ENCODE measurements at regions not wholly inside any gene's neighbourhood (a gene's known extent, or its start where the extent isn't known, plus 50 kb on each side); places are given as distances from the start of the nearest gene placed in this dataset.

DNA sequence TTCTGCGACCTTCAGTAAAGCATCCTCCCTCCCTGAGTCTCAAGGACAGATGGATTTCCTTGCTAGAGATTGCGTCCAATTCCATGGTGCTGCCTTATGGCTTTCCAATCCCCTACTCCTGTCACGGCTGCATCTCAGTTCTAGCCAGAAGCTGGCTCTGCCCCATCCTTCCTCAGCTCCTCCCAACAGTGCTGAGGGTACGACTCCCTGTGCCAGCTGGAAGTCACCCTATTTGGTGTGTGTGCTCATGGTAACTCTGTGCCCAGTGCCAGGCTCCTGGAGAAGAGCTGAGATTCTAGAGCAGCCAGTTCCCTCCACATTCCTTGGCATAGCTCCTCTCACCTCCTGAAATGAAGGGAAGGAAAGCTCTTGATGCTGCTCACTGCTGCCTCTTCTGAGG lies 185.0 kb upstream of the PODXL start:
- DNase-seq (ENCODE audit: low read depth in 3 of 3, low spot score in 1 of 3), result no peak

- DNase-seq (ENCODE audit: low read depth in 3 of 3, low spot score in 1 of 3), result no peak
These were observed 181.5 kb upstream of the PODXL start for GRCh38 chr7:131737746-131738465.

- no peak for DNase-seq (ENCODE audit: low read depth in 3 of 3, low spot score in 1 of 3)
These were observed 178.7 kb upstream of the PODXL start for GRCh38 chr7:131735101-131735500.

- no peak for DNase-seq (ENCODE audit: low read depth in 3 of 3, low spot score in 1 of 3)
These were observed 177.2 kb upstream of the PODXL start for GRCh38 chr7:131733604-131734003.

DNA sequence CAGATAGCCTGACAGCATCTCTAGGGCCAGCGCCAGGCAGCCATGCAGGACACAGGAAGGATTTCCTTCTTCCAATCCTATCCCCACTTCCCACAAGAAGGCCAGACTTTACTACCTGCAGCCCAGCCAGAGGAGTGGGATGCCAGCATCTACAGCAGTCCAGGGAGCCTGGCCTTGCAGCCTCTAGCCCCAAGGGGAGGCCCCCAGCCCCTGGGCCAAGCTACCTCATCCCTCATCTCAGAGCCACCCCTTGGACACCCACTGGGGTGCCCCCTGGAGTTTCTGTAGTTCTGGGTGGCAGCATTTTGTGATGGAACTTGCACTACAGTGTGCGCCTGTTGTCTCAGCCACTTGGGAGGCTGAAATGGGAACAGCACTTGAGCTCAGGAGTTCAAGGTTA lies 170.8 kb upstream of the PODXL start:
- no peak for DNase-seq (ENCODE audit: low read depth in 3 of 3, low spot score in 1 of 3)

DNA sequence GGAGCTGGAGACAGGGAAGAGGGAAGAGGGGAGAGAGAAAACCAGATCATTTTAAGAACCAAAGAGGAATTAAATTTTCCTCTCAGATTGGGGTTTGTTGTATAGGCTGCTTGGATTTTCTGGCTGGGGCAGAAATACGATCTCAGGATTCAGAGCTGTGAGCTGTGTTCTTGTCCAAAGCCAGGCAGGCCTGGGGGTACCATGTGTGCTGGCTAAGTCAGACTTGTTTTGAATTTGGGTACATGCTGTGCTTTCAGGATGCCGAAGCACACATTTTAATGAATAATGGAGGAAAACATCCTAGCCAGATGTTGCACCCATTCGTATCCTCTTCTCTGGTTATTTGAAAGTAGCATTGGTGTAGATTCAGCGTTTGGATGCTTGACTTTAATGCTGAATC lies 170.3 kb upstream of the PODXL start:
- no peak for DNase-seq (ENCODE audit: low read depth in 3 of 3, low spot score in 1 of 3)

- DNase-seq (ENCODE audit: low read depth in 3 of 3, low spot score in 1 of 3), result no peak
These were observed 169.6 kb upstream of the PODXL start for GRCh38 chr7:131726031-131726430.

DNA sequence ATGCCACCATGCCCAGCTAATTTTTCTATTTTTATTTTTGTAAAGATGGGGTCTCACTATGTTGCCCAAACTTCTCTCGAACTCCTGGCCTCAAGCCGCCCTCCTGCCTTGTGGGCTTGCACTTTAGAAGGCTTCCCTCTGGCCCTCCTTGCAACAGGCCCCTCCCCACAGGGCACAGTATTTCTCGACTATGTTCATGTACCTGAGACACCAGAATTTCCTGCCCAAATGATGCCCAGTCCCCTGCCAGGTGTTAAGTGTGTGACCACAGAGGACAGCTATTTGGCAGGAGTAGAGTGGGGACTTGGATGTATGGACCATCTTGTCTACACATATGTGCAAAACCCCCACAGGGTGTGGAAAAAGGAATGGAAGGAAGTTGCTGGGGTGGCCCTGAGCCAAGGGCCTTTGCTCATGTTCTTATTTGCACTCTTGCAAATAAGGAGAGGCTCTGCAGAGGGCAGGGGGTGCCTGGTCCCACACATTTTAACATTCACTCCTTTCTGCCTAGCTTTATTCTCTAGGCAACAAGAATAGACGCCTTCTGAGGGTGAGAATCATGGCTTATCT lies 168.4 kb upstream of the PODXL start:
- DNase-seq (ENCODE audit: low read depth in 3 of 3, low spot score in 1 of 3), result no peak

DNA sequence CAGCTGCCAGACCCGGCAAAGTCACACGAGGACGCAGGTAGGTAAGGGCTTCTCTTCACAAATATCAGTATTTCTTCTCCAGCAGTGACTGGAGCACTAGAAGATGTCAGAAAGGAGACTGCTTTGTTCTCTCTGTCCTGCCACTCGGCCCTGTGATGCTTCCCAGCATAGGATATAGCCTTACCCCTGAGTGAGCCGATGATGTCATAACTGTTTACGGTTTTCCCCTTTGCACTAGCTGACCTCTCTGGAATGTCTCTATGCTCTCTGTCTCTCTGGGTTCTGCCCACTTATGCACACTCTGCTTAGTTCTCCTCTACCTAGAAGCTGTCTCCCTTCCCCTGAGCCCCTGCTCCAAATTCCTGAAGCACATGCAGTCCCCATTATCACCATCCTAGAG lies 167.5 kb upstream of the PODXL start:
- no peak for DNase-seq (ENCODE audit: low read depth in 3 of 3, low spot score in 1 of 3)

DNA sequence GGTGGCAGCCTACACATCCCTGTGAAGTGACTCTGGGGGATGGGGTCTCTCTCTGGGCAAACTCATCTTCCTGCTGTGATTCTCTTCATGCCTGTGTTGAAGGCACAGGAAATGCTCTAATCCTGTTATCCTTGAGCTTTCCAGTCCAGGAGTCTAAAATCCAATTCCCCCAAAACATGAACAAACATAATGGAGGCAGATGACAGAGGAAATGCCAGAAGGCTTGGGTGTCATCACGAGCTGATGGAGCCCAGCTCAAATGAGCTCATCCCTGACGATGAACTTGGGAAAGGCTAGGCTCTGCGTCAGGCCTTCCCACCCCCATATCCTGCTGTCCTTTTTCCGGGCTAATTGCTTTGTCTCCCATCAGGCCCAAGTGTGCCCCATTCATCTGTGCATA lies 165.9 kb upstream of the PODXL start:
- DNase-seq (ENCODE audit: low read depth in 3 of 3, low spot score in 1 of 3), result no peak

DNA sequence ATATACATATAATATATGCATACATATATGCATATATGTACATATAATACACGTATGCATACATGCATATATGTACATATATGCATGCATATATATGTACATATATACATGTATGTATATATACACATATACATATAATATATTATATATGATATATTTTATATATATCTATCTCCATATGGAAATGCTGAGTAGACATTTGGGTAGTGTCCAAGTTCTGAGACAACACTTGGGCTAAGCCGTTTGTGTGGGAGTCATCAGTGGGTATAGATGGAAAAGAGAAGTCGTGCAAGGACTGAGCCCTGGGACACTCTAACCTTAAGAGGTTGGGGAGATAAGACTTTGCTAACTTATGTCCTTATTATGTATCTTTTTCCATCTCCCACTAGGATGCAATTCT lies 165.2 kb upstream of the PODXL start:
- no peak for DNase-seq (ENCODE audit: low read depth in 3 of 3, low spot score in 1 of 3)

DNA sequence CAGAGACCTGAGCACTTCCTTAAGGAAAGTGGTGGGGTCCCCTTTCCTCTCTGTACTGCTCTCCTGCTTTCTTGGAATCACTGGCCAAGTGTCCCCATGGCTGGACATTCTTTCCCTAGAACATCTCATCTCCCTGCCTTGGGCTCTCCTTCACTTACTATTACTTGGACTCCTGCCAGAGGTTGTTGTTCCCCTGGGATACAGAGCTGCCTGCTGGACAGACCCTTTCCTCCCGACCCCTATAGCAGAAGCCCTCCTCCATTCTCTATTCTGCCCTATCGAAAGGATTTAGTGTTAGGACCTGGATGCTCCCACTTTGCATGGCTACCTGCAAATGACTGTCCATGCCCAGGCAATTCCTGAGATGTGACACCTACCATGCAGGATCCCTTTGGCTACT lies 164.3 kb upstream of the PODXL start:
- DNase-seq (ENCODE audit: low read depth in 3 of 3, low spot score in 1 of 3), result no peak

DNA sequence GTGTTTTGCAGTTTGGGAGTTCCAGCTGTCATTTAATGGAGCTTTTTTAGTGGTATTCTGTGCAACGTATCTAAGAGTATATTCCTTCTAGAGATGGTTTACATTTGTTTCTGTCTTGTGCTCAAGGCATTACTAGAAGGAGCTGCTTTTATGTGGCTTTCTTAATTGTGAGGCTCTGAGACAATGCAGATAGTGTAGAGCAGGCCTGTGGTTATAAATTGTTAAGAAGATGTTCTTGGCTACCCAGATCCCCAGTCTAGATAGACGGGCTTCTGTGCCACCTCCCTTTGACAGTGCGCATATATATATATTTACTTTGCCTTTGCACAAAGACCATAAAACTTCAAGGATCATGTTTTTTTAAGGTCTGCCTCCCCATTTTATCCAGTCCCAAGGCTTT lies 160.8 kb upstream of the PODXL start:
- DNase-seq (ENCODE audit: low read depth in 3 of 3, low spot score in 1 of 3), result no peak

DNA sequence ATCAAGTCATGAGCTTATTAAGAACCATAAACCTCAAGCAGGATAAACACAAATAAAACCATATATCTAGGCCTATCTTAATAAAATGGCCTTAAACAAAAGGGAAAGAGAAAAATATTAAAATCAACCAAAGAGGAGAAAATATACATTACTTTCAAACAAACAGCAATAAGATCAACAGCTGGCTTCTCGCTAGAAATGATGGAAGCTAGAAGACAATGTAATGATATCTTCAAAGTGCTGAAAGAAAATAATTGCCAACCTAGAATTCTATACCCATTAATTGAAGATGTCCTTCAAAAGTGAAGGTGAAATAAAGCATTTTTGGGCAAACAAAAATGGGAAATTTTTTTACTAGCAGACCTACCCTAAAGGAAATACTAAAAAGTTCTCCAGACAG lies 142.9 kb upstream of the PODXL start:
- DNase-seq (ENCODE audit: low read depth in 3 of 3, low spot score in 1 of 3), result no peak

- peak in 1 of 3 donors; percentile 16 for DNase-seq (ENCODE audit: low read depth in 3 of 3, low spot score in 1 of 3)
These were observed 135.9 kb upstream of the PODXL start for GRCh38 chr7:131692131-131692960.

- no peak for DNase-seq (ENCODE audit: low read depth in 3 of 3, low spot score in 1 of 3)
These were observed 135.2 kb upstream of the PODXL start for GRCh38 chr7:131691454-131692130.

DNA sequence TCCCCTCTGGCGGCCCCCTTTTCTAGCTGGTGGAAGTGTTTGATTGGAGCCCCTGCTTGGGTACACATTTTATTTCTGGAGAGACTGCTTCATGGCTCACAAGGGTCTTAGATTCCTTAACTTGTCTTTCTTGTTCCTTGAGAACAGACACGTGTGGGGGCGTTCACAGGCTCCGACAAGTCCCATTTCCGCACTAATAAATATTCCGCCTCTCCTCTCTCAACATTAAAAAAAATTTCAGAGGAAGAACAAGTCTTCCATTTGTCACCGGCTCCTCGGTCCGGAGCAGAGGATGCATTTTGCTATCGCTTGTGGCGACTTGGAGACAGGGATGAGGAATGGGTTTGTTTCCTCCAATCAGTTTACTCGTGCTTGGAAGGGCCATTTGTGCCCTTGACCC lies 134.0 kb upstream of the PODXL start:
- no peak for DNase-seq (ENCODE audit: low read depth in 3 of 3, low spot score in 1 of 3)

- no peak for DNase-seq (ENCODE audit: low read depth in 3 of 3, low spot score in 1 of 3)
These were observed 133.3 kb upstream of the PODXL start for GRCh38 chr7:131689662-131690234.

DNA sequence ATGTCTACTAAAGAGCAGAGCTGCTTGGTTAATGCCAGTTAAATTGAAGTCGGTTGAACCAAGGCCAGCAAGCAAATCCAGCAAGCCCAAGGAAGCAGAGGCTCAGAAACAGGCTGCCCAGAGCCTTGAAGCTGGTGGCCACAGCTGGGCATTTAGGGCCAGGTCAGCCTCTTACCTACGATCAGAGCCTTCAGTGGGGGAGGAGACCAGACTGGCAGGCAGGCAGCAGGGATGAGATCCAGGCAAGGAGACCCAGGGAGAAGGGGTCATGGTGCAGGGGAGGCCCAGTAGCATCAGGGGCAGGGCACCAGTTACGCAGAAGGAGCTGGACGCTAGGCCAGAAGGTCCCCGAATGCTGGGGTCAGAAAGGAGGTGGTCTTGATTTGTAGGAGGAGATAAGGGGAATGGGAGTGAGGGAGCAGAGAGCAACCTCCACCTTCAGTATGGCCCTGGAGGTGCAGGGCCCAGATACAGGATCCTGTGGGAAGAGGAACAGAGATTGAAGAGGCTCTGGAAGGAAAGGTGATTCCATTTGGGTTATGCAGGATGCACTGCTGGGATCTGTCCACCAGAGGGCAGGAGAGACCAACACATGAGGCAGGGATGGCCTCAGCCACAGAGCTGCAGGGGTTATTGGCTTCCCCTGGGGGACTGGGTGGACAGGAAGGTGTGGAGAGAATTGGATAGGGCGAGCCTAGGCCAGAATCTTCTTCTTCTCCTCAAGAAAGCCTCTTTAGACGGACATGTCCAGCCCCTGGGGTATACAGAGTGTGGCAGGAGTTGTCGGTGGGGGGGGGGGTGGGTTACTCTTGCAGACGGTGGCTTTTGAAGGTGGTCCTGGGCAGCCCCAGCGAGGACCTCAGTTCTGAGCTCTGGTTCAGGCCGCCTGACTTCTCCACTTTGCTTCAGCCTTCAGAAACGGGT lies 132.6 kb upstream of the PODXL start:
- DNase-seq (ENCODE audit: low read depth in 3 of 3, low spot score in 1 of 3), result peak in 2 of 3 donors; percentile 10 to 47

GRCh38 chr7:131687296-131687695 lies 130.9 kb upstream of the PODXL start:
- DNase-seq (ENCODE audit: low read depth in 3 of 3, low spot score in 1 of 3), result no peak

All from stimulated activated CD4-positive, alpha-beta T cell treated with anti-CD3 and anti-CD28 coated beads, TNF-alpha, amount 100 ng/mL, for 1 hour (primary cell).